ENCODE measurements at regions not wholly inside any gene's neighbourhood (a gene's known extent, or its start where the extent isn't known, plus 50 kb on each side); places are given as distances from the start of the nearest gene placed in this dataset.

DNA sequence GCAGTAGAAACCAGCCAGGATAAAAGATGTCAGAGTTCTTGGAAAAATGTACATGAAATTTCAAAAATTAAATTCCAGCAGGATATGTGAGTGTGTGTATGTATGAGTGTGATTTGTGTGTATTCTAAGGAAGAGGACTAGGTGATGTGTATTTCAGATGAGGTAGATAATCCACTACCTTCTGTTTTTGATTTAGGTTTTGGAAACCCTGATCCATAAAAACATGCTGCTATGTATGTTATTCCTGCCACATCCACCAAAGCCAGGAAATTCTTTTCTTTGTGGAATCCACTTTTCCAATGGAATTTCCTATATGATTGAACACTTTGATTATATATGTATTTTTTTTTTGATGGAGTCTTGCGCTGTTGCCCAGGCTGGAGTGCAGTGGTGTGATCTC lies 276.9 kb downstream of the UQCRFS1 start:
- WGBS, 3 donors, result 91 to 100% (median 98%) methylated on average over 1 of the region's 1 CpG
- TF ChIP-seq, protein P1, sequence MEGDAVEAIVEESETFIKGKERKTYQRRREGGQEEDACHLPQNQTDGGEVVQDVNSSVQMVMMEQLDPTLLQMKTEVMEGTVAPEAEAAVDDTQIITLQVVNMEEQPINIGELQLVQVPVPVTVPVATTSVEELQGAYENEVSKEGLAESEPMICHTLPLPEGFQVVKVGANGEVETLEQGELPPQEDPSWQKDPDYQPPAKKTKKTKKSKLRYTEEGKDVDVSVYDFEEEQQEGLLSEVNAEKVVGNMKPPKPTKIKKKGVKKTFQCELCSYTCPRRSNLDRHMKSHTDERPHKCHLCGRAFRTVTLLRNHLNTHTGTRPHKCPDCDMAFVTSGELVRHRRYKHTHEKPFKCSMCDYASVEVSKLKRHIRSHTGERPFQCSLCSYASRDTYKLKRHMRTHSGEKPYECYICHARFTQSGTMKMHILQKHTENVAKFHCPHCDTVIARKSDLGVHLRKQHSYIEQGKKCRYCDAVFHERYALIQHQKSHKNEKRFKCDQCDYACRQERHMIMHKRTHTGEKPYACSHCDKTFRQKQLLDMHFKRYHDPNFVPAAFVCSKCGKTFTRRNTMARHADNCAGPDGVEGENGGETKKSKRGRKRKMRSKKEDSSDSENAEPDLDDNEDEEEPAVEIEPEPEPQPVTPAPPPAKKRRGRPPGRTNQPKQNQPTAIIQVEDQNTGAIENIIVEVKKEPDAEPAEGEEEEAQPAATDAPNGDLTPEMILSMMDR (IDR thresholded peaks at IDR 0.05), result no peak

DNA sequence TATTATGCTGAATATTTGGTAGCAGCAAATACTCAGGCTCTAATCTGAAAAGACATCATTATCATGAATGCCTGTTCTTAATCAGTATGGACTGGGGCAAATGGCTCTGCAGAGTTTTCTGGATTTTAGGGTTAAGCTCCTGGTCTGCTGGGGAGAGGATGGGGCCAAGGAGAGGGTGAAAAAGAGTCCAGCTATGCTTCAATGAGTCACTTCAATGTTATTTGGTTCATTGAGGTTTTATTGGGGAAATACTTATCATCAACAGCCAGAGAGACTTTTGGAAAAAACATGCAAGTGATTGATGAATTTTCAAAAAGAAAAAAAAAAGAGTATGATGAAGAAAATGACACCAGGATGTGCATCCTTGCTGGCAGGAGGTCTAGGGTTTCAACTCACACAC lies 278.3 kb downstream of the UQCRFS1 start:
- H3K36me3 ChIP-seq (ENCODE audit: insufficient read depth in 1 of 2, low read depth in 1 of 2), result no peaks in the 10 kb centered on the region
- intact Hi-C loops (cut with DNase I), result no loop called here
- no peak for ATAC-seq

More for the DNA sequence above, 276.9 kb downstream of the UQCRFS1 start:
- intact Hi-C loops (cut with DNase I), result no loop called here
- ATAC-seq (no peak), DNase-seq (no peak)
- Histone ChIP-seq H3K9me3 (no peaks in the 10 kb centered on the region), H3K36me3 (ENCODE audit: insufficient read depth in 1 of 2, low read depth in 1 of 2) (no peaks in the 10 kb centered on the region), H3K27ac (no peak overlapping the region), H3K4me1 (no peaks in the 10 kb centered on the region), H3K4me3 (no peak overlapping the region), H3K27me3 (ENCODE audit: insufficient read depth in 3 of 3, low read length in 2 of 3) (peaks cover 0 to 1% (median 0%) of the 10 kb centered on the region in 3 donors)

DNA sequence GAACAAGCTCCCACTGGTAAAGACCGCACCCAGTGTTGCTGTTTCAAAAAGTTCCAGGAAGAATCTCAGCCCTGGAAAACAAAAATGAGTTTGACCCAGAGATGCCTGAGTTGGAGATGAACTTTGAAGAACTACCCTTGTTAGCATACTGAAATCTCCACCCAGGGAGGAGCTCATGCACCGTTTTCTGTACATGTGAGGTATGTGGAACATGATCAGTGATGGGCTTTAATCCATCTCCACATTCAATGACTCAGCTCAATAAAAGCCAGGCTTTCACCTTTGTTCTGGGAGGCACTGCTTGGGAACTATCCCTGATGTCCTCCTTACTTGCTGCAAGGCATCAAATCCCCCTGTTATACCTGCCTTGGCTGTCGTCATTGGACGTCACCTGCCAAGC lies 279.9 kb downstream of the UQCRFS1 start:
- 78 to 82% (median 80%) methylated on average over 4 of the region's 4 CpGs for WGBS, 3 donors
- Histone ChIP-seq H3K4me3 (no peak overlapping the region), H3K36me3 (ENCODE audit: insufficient read depth in 1 of 2, low read depth in 1 of 2) (no peaks in the 10 kb centered on the region), H3K27ac (no peak overlapping the region), H3K9me3 (no peaks in the 10 kb centered on the region), H3K4me1 (no peaks in the 10 kb centered on the region), H3K27me3 (ENCODE audit: insufficient read depth in 3 of 3, low read length in 2 of 3) (peaks cover 0 to 1% (median 0%) of the 10 kb centered on the region in 3 donors)
- intact Hi-C loops (cut with DNase I), result no loop called here
- DNase-seq (no peak), ATAC-seq (no peak)
- TF ChIP-seq, protein P1 (IDR thresholded peaks at IDR 0.05), result no peak

More for the DNA sequence above, 278.3 kb downstream of the UQCRFS1 start:
- Histone ChIP-seq H3K27me3 (ENCODE audit: insufficient read depth in 3 of 3, low read length in 2 of 3) (peaks cover 0 to 1% (median 0%) of the 10 kb centered on the region in 3 donors), H3K27ac (no peak overlapping the region), H3K4me3 (no peak overlapping the region), H3K4me1 (no peaks in the 10 kb centered on the region), H3K9me3 (no peaks in the 10 kb centered on the region)
- TF ChIP-seq, protein P1 (IDR thresholded peaks at IDR 0.05), result no peak
- DNase-seq, result no peak

DNA sequence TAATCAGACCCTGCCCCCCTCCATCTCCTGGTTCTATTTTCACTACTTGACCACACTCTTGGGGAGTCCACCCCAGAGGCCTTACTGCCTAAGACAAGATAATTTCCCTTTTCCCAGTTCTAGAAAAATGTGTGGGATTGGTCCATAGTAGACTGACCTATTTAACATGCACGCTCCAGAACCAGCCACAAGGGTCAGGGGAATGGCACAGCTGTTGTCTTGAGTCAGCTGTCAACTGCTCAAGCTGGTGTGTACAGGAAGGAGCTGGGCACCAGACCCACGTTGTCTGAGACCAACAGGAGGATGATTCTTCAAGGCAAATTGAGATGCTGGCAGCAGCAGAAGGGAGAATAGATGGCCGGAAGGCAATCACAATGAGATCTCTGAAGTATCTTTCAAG lies 280.5 kb downstream of the UQCRFS1 start:
- intact Hi-C loops (cut with DNase I), result no loop called here
- H3K36me3 ChIP-seq (ENCODE audit: insufficient read depth in 1 of 2, low read depth in 1 of 2), result no peaks in the 10 kb centered on the region
- peaks cover 0 to 1% (median 0%) of the 10 kb centered on the region in 3 donors for H3K27me3 ChIP-seq (ENCODE audit: insufficient read depth in 3 of 3, low read length in 2 of 3)
- no peak overlapping the region for H3K27ac ChIP-seq
- H3K4me1 ChIP-seq, result no peaks in the 10 kb centered on the region
- no peak for DNase-seq
- 33 to 36% (median 36%) methylated on average over 3 of the region's 3 CpGs for WGBS, 3 donors
- no peak for ATAC-seq
- TF ChIP-seq, protein P1 (IDR thresholded peaks at IDR 0.05), result no peak
- no peak overlapping the region for H3K4me3 ChIP-seq
- H3K9me3 ChIP-seq, result no peaks in the 10 kb centered on the region

DNA sequence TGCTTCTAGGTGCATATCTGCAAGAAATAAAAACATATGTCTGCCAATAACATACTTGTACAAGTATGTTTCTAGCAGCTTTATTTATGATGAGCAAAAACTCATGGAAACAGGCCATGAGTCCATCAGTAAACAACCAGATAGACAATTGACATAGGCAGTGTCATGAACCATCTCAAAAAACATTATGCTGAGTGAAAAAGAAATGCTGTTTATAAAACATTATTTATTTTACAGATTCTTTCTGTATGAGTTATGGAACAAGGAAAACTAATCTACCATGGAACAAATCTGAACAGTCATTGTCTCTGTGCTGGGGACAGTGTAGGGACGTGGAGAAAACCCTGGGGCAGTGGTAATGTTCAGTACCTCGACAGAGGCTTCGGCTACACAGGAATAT lies 283.9 kb downstream of the UQCRFS1 start:
- no peaks in the 10 kb centered on the region for H3K36me3 ChIP-seq (ENCODE audit: insufficient read depth in 1 of 2, low read depth in 1 of 2)
- intact Hi-C loops (cut with DNase I), result no loop called here
- H3K27ac ChIP-seq, result no peak overlapping the region
- TF ChIP-seq, protein P1 (IDR thresholded peaks at IDR 0.05), result no peak
- DNase-seq, result no peak
- no peaks in the 10 kb centered on the region for H3K4me1 ChIP-seq
- H3K4me3 ChIP-seq, result no peak overlapping the region
- WGBS, 3 donors, result 68 to 73% (median 68%) methylated on average over 3 of the region's 3 CpGs
- no peaks in the 10 kb centered on the region for H3K9me3 ChIP-seq
- ATAC-seq, result no peak
- H3K27me3 ChIP-seq (ENCODE audit: insufficient read depth in 3 of 3, low read length in 2 of 3), result peaks cover 0 to 1% (median 0%) of the 10 kb centered on the region in 3 donors

Data from psoas muscle (tissue), 7 donors.